Trophoblast cell (in vitro differentiated cells and primary cell): ENCODE measurements at regions not wholly inside any gene's neighbourhood (a gene's known extent, or its start where the extent isn't known, plus 50 kb on each side); places are given as distances from the start of the nearest gene placed in this dataset.
"Not testable (repeated sequence)": the region's sequence is repeated elsewhere in the genome, so short reads cannot be mapped to it uniquely, and the experiment has no call there.

Experiments used
- DNase-seq, 2 donors: peaks; one replicate each; pipeline ENCODE4 v3.0.0-alpha.2; 2016
- H2AFZ ChIP-seq: 2 replicates; pipeline ENCODE4 v1.6.1; 2013; ENCODE audit warnings: low read length, moderate library complexity, mild to moderate bottlenecking; ENCODE audit not compliant: insufficient read depth, poor library complexity
- H2AK5ac ChIP-seq: 2 replicates; pipeline ENCODE4 v1.6.1; 2013; ENCODE audit warnings: mild to moderate bottlenecking, low read length
- H2BK120ac ChIP-seq: 2 replicates; pipeline ENCODE4 v1.6.1; 2013; ENCODE audit warnings: low read length, mild to moderate bottlenecking, moderate library complexity; ENCODE audit not compliant: insufficient read depth, poor library complexity
- H2BK12ac ChIP-seq: 2 replicates; pipeline ENCODE4 v1.6.1; 2013; ENCODE audit warnings: mild to moderate bottlenecking, low read length, moderate library complexity
- H2BK5ac ChIP-seq: 2 replicates; pipeline ENCODE4 v1.6.1; 2013; ENCODE audit warnings: low read length, low read depth, moderate library complexity, mild to moderate bottlenecking; ENCODE audit not compliant: poor library complexity
- H3K14ac ChIP-seq: 2 replicates; pipeline ENCODE4 v1.6.1; 2013; ENCODE audit warnings: mild to moderate bottlenecking, low read length
- H3K18ac ChIP-seq: 2 replicates; pipeline ENCODE4 v1.6.1; 2013; ENCODE audit warnings: mild to moderate bottlenecking, low read length
- H3K23ac ChIP-seq: 2 replicates; pipeline ENCODE4 v1.6.1; 2013; ENCODE audit warnings: low read length
- H3K27ac ChIP-seq: 2 replicates; pipeline ENCODE4 v1.5.1; 2013; ENCODE audit warnings: low read depth, mild to moderate bottlenecking, inconsistent platforms, low read length, moderate library complexity
- H3K27me3 ChIP-seq: 2 replicates; pipeline ENCODE4 v1.6.1; 2013; ENCODE audit warnings: inconsistent platforms, mild to moderate bottlenecking, low read length, moderate library complexity; ENCODE audit not compliant: insufficient read depth
- H3K36me3 ChIP-seq, 2 experiments: 1 replicate in 1 of 2; 2 replicates in 1 of 2; pipeline ENCODE4 v1.6.1; 2013; ENCODE audit warnings: low read length in 2 of 2, mild to moderate bottlenecking in 2 of 2, moderate library complexity in 1 of 2; ENCODE audit not compliant: insufficient read depth in 2 of 2, control insufficient read depth in 1 of 2
- H3K4ac ChIP-seq: 2 replicates; pipeline ENCODE4 v1.6.1; 2013; ENCODE audit warnings: low read depth, mild to moderate bottlenecking, low read length, moderate library complexity
- H3K4me1 ChIP-seq, 2 experiments: 1 replicate in 1 of 2; 2 replicates in 1 of 2; pipeline ENCODE4 v1.6.1; 2013; ENCODE audit warnings: low read length in 2 of 2, mild to moderate bottlenecking in 2 of 2, moderate library complexity in 1 of 2; ENCODE audit not compliant: insufficient read depth in 2 of 2, control insufficient read depth in 1 of 2
- H3K4me2 ChIP-seq: 2 replicates; pipeline ENCODE4 v1.6.1; 2013; ENCODE audit warnings: inconsistent platforms, mild to moderate bottlenecking, low read length, moderate library complexity
- H3K4me3 ChIP-seq: 2 replicates; pipeline ENCODE4 v1.5.1; 2013; ENCODE audit warnings: mild to moderate bottlenecking, low read depth, low read length, inconsistent platforms
- H3K79me1 ChIP-seq: one replicate; pipeline ENCODE4 v1.6.1; 2013; ENCODE audit warnings: low read length
- H3K79me2 ChIP-seq: 2 replicates; pipeline ENCODE4 v1.6.1; 2013; ENCODE audit warnings: low read length, mild to moderate bottlenecking; ENCODE audit not compliant: control insufficient read depth, insufficient read depth, poor library complexity
- H3K9ac ChIP-seq: 2 replicates; pipeline ENCODE4 v1.6.1; 2013; ENCODE audit warnings: mild to moderate bottlenecking, low read length
- H3K9me3 ChIP-seq: 2 replicates; pipeline ENCODE4 v1.6.1; 2013; ENCODE audit warnings: low read depth, mild to moderate bottlenecking, control low read depth, inconsistent platforms, low read length; ENCODE audit not compliant: insufficient read depth
- H4K12ac ChIP-seq: 2 replicates; pipeline ENCODE4 v1.6.1; 2013; ENCODE audit warnings: low read depth, mild to moderate bottlenecking, low read length, moderate library complexity
- H4K8ac ChIP-seq: 2 replicates; pipeline ENCODE4 v1.6.1; 2013; ENCODE audit warnings: low read depth, mild to moderate bottlenecking, low read length, moderate library complexity
- H4K91ac ChIP-seq: one replicate; pipeline ENCODE4 v1.6.1; 2013; ENCODE audit warnings: low read depth, mild to moderate bottlenecking, low read length, moderate library complexity
- WGBS: extraction: QIAGEN DNeasy Blood & Tissue Kit; methylation state at CpG from one replicate; pipeline ENCODE4 v1.1.7; 2013; ENCODE audit warnings: missing lambda C conversion rate; ENCODE audit not compliant: insufficient read length, insufficient coverage; ENCODE audit errors: extremely low coverage; 5-methylcytosine and 5-hydroxymethylcytosine counted together

- Histone ChIP-seq H3K23ac (no peak overlapping the region), H3K4ac (no peak overlapping the region), H4K91ac (no peak overlapping the region), H3K9ac (no peak overlapping the region), H4K8ac (no peak overlapping the region), H3K4me1 (no peaks in the 10 kb centered on the region), H2AFZ (no peak overlapping the region), H3K79me2 (no peaks in the 10 kb centered on the region), H3K14ac (no peak overlapping the region), H3K18ac (no peak overlapping the region), H3K36me3 (no peaks in the 10 kb centered on the region), H3K4me3 (no peak overlapping the region), H2BK120ac (no peak overlapping the region), H2BK12ac (no peak overlapping the region), H4K12ac (no peak overlapping the region), H3K27me3 (no peaks in the 10 kb centered on the region), H3K4me2 (no peak overlapping the region), H3K9me3 (no peaks in the 10 kb centered on the region), H3K79me1 (no peaks in the 10 kb centered on the region), H2BK5ac (no peak overlapping the region), H2AK5ac (no peak overlapping the region), H3K27ac (no peak overlapping the region)
- no CpG with 5 or more reads among the region's 2 CpGs for WGBS
- DNase-seq: no peak
Measured at GRCh38 chrX:88828011-88828410, 81.0 kb downstream of the CPXCR1 start.

GRCh38 chrX:88830111-88830510 lies 83.1 kb downstream of the CPXCR1 start:
- Histone ChIP-seq H3K4me2 (no peak overlapping the region), H2BK12ac (no peak overlapping the region), H2AK5ac (no peak overlapping the region), H2BK5ac (no peak overlapping the region), H3K14ac (no peak overlapping the region), H3K27me3 (no peaks in the 10 kb centered on the region), H3K27ac (no peak overlapping the region), H3K4me1 (no peaks in the 10 kb centered on the region), H3K36me3 (no peaks in the 10 kb centered on the region), H3K4me3 (no peak overlapping the region), H3K23ac (no peak overlapping the region), H3K79me1 (no peaks in the 10 kb centered on the region), H3K9me3 (no peaks in the 10 kb centered on the region), H3K4ac (no peak overlapping the region), H4K91ac (no peak overlapping the region), H3K18ac (no peak overlapping the region), H4K8ac (no peak overlapping the region), H4K12ac (no peak overlapping the region), H2AFZ (no peak overlapping the region), H2BK120ac (no peak overlapping the region), H3K9ac (no peak overlapping the region), H3K79me2 (no peaks in the 10 kb centered on the region)
- WGBS: no CpG with 5 or more reads among the region's 6 CpGs
- no peak for DNase-seq

DNA sequence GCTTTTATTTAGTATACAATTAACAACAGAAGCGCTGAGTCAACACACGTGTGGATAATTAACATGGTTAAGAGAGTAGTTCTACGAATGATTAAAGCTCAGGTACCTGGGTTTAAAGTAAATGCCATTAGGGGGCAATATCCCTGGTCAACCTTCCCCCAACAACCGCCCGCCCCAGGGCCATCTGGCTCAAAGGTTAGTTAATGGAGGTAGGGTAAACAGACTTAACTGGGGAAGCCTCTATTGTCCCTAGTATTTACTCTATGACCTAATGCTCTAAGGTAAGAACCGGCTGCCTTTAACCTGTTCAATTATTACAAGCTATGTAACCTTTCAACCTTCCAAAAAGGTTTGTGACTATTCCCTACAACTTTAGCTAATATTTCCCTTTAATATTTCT lies 90.7 kb downstream of the CPXCR1 start:
- not testable (repeated sequence) for H3K18ac ChIP-seq, H4K91ac ChIP-seq, H2BK5ac ChIP-seq, H3K79me2 ChIP-seq, H3K4me3 ChIP-seq, H2AK5ac ChIP-seq, H3K9me3 ChIP-seq, H3K4ac ChIP-seq, H2AFZ ChIP-seq, H3K27ac ChIP-seq, H2BK120ac ChIP-seq, DNase-seq, H3K36me3 ChIP-seq, H3K27me3 ChIP-seq, H4K8ac ChIP-seq, H3K9ac ChIP-seq, H2BK12ac ChIP-seq, H4K12ac ChIP-seq, H3K23ac ChIP-seq, H3K4me2 ChIP-seq, H3K79me1 ChIP-seq, H3K4me1 ChIP-seq, H3K14ac ChIP-seq
- no CpG with 5 or more reads among the region's 6 CpGs for WGBS

DNA sequence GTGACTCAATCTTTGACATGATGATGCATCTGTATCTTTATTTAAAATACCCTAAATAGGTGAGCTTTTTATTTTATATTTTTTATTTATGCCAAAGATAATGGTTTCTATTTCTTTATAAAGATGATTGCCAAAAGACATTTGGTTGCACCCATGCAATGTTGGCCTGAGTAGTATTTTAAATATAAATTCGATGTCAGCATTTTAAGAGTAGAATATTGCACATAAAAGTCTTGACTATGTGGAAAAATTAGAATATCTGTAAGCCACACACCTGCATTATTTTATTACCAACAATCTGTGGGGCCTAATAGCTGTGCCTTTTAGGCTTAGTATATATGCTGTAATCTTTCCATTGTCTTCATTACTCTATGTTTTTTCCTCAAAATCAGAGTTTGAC lies 91.4 kb downstream of the CPXCR1 start:
- WGBS: no CpG with 5 or more reads among the region's 1 CpG
- Histone ChIP-seq H2AK5ac (no peak overlapping the region), H3K23ac (no peak overlapping the region), H2BK5ac (no peak overlapping the region), H3K14ac (no peak overlapping the region), H4K12ac (no peak overlapping the region), H3K9me3 (no peaks in the 10 kb centered on the region), H3K9ac (no peak overlapping the region), H3K18ac (no peak overlapping the region), H3K36me3 (no peaks in the 10 kb centered on the region), H4K91ac (no peak overlapping the region), H3K4ac (no peak overlapping the region), H2BK120ac (no peak overlapping the region), H3K79me2 (no peaks in the 10 kb centered on the region), H3K27me3 (no peaks in the 10 kb centered on the region), H2BK12ac (no peak overlapping the region), H3K4me1 (no peaks in the 10 kb centered on the region), H4K8ac (no peak overlapping the region), H3K4me2 (no peak overlapping the region), H3K27ac (no peak overlapping the region), H3K4me3 (no peak overlapping the region), H2AFZ (no peak overlapping the region), H3K79me1 (no peaks in the 10 kb centered on the region)
- DNase-seq: no peak
